GM21576 (cell line): ENCODE measurements at regions not wholly inside any gene's neighbourhood (a gene's known extent, or its start where the extent isn't known, plus 50 kb on each side); places are given as distances from the start of the nearest gene placed in this dataset.
A peak's percentile ranks its signal among the peaks of the same experiment; 100 is the strongest.
"Not testable (repeated sequence)": the region's sequence is repeated elsewhere in the genome, so short reads cannot be mapped to it uniquely, and the experiment has no call there.

ENCODE experiments used
- ATAC-seq: cut with Tn5 transposase; IDR thresholded peaks from one replicate; pipeline ENCODE4 v1.9.1; 2021; ENCODE audit warnings: mild to moderate bottlenecking, moderate library complexity; ENCODE audit not compliant: unreplicated experiment

DNA sequence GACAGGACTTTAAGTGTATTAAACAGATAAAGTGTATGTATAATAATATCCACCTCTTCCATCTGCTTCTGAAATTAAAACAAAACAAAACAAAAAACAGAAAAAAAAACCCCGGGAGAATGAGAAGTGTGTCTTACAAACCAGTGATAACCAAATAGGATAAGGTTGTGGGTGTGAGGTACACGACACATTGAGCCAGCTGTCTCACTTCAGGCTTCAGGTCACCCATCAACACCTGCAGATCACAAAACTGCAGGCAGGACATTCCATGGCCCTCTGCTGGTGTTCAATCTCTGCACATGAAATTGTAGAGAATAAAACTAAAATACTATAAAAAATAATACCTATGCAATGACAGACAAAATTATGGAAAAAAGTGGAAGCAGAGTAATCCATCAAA is 339.9 kb downstream of the SFMBT2 start:
- no peak for ATAC-seq

DNA sequence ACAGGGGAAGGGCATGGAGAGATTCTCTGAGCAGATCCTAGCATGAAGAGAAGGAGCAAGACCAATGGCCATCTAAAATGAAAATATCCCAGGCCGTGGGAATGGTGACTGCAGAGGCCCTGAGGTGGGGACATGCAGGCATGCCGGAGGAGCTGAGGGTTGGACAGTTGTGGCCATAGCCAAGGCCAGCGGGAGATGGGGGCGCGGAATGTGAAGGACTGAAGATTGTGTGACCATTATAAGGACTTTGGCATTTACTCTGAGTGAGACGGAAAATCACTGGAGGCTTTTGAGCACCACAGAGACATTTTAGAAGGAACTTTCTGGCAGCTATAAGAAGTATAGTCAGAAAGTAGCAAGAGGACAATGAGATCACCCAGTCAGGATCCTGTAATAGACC is 341.1 kb downstream of the SFMBT2 start:
- ATAC-seq = no peak

DNA sequence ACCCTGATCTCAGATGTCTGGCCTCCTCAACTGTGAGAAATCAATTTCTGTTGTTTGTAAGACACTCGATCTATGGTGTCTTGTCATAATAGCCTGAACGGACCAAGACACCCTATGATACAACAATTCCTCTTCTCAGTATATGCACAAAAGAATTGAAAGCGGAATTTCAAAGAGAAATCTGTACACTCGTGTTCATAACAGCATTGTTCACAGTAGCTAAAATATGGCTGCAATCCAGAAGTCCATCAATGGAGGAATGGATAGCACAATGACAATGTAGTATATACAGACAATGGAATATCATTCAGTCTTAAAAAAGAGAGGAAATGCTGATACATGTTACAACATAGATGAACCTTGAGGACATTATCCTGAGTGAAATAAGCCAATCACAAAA is 354.6 kb downstream of the SFMBT2 start:
- no peak for ATAC-seq

DNA sequence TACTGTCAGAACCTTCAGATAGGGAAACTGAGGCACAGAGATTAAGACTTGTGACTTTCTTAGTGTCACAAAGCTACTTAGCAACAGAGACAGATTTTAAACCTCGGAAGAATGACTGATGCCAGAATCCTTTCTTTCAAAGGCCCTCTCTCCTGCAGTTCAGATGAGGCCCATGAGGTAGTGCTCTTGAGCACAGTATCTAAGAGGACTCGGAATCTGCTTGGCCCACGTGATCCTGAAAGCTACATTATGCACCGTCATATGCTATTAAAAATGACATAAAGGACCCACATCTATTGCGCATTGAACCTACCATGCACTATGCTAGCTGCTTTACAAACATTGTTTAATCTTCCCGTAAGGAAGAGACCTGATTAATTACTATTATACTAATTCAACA is 355.9 kb downstream of the SFMBT2 start:
- no peak for ATAC-seq

DNA sequence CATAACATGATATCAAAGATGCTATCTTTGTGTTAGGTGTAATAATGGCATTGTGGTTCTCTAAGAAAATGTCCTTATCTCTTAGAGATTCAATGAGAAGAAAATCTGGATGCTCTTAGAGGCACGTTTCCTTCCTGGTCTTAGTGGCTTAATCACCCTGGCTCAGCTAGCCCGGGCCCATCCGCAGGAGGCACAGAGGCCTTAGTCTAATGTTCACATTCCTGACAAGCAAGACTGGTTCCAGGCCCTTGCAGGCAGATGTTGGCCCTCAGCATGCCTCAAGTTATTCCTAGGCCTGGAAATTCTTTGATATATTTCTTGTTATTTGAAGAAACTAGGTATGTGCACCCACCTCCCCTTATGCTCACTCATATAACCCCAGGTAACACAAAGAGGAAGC is 357.6 kb downstream of the SFMBT2 start:
- no peak for ATAC-seq

DNA sequence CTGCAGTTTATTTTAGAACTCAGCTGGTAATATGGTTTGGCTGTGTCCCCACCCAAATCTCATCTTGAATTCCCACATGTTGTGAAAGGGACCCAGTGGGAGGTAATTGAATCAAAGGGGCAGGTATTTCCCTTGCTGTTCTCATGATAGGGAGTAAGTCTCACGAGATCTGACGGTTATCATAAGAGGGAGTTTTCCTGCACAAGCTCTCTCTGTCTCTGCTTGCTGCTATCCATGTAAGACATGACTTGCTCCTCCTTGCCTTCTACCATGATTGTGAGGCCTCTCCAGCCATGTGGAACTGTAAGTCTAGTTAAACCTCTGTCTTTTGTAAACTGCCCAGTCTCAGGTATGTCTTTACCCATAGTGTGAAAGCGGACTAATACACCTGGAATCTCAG is 360.8 kb downstream of the SFMBT2 start:
- ATAC-seq = not testable (repeated sequence)

DNA sequence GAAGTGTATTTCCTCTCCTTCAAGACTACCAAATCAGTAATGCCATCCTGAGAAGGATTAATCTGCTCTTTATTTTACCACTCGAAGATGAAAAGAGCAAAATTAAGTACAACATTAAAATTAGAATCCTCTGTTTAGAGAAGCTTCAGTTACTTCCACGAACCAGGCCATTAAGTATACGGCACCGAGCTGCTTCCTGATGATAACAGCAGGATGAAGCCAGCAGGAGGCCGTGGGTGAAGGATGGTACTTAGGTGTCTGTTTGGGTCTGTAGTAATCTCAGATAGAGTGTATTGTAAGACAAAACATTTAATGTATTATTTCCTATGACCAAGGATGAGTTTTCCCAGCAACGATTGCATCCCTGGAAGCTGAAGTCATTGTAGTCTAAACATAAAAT is 362.8 kb downstream of the SFMBT2 start:
- no peak for ATAC-seq

DNA sequence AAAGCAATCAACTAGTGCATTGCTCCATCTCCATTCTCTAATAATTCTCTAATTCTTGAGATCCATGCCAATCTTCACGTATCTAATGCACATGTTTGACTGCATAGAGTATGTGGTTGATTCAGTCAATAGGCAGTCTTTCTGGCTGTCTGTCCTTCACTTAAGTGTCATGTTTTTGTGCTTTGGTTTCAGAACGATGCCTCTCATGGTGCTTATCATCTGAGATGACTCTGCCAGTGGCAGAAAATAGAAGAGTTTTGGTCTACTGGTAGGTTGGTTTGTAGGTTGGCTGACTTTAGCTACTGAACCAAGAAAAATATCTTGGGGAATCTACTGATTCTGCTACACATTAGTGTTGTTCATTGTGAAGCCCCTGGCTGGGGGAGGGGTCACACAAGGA is 364.2 kb downstream of the SFMBT2 start:
- peak; percentile 44 for ATAC-seq

DNA sequence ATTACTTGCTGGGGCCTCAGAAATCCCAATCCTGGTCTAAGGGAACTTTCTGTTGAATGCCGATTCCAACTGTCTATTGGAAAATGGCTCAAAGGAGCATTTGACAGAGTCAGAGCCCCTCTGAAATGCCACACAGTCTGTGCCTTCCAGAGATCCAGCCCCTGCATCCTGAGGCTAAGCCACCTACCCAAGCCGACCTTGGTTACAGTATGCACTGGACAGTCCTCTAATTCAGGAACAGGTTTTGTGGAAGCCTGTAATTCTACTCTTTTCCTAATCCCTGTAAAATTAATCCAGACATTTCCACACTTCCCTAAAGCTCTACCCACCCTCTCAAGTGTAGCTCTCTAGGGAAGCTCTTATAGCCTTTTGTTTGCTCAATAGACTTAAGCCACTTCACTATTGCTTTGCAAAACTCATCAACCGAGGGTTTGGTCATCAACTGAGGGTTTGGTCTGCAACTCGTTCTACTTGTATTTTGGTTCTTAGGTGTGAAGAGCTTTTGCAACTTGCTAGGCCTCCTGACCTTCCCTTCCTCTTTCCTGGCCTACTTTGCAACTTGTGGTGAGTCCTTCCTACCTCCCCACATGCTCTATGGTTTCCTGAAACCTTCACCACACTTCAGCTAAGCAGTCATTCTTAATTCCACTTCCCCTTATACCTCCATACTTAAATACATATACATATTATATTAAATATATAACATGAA is 364.8 kb downstream of the SFMBT2 start:
- ATAC-seq = peak; percentile 90

DNA sequence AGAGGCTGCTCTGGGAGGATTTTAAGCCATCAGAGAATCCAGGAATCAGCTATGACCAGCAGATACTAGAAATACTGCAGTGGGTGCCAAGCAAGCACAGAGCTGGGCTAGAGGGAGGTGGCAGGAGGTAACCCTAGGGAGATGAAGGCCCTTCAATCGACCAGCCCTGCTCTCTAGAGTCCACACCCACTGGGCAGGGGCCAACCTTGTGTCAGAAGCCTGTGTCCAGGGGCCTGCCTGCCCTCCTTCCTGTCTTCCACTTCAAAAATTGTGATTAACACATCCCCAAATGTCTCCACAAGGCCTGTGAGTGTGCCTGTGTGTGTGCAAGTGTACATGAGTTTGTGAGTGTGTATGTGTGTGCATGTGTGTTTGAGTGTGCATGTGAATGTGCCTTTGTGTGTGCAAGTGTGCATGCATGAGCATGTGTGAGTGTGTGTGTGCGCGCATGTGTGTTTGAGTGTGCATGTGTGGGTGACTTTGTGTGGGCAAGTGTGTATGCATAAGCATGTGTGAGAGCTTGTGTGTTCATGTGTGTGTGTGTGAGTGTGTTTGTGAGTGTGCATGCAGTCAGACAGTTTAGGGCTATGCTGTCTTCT is 367.7 kb downstream of the SFMBT2 start:
- ATAC-seq = no peak

DNA sequence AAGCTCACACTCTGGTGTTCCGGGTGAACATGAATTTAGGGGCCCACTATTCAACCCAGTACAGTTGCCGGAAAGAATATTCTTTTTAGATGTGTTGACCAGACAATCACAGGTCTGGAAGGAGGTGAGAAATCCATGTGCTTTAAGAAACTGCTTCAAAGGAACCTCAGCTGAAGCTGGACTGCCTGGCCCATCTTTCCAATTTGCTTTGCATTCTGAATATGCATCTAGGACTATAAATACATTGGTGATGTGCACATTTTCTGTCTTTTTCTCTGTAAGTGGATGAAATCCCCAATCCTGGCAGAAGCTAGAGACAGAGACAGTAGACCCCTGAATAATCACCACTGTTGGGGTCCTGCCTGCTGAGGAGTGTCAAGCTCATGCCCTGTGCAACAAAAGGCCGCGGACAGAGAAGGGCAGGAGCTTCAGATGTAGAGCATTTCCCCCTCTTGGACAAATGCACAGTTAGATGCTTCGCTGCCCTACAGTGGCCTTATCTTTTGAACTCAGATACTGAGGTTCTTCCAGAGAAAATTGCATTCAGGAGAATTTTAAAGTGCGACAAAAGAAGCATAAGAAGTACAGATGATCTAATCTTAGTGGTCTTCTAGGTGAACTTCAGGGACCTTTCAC is 368.3 kb downstream of the SFMBT2 start:
- ATAC-seq = no peak

DNA sequence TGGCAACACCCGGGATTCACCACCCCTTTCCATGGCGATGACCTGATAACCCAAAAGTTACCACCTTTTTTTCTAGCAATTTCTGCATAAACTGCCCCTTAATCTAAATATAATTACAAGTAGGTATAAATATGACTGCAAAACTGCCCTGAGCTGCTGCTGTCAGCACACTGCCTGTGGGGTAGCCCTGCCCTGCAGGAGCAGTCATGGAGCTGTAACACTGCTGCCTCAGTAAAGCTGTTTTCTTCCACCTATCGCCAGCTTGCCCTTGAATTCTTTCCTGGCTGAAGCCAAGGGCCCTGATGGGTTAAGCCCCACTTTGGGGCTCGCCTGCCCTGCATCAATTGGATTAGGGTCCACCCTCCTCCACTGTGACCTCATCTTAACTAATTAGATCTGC is 368.8 kb downstream of the SFMBT2 start:
- ATAC-seq = no peak

DNA sequence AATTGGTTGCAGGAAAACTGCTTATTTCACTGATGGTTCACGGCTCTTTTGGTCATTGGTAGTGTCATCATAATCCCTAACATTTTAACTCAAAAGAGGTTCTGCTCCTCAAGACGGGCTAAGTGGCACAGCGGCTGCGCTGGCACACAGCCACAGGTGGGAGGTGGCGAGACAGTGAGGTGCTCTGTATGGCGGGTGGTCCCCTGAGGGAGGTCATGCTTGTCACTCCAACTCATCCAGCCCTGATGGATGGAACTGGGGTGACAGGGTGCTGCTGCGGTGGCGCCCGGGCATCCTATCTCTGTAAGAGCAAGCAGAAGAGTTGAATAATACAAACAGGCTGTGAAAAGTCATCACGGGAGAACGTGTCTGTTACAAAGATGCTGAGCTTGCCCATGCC is 370.2 kb downstream of the SFMBT2 start:
- ATAC-seq = no peak

DNA sequence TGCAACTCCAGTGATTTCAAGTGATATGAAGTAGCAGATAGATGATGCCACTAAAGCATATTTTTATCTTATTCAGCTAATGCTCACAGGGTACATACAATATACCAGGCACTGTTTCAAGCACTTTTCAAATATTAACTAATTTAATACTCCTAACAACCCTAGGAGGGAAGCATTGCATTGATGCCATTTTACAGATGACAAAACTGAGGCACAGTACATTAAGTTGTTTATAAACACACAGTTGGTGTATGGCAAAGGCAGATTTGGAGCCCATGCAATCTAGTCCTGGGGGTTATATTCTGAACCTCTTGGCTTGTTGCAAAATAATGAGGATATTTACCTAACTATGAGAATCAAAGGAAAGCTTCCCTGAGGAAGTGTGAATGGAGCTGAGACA is 371.0 kb downstream of the SFMBT2 start:
- ATAC-seq = no peak

DNA sequence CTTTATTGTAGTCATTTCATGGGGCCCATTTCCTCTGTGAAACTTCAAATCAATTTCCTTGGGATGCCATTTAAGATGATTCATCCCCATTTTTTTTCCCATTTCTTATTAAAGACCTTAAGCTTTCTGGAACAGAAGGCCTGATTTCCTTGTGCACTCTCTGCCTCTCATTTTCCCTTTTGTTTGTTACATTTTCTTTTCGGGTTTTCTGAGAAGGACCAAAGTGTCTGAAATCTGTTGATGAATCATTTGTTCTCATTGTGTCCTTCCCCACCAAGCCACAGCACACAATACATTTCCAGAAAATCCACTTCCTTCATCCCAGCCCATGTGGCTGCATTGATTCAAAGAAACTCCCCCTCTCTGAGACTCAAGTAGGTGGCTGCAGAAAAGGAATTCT is 372.4 kb downstream of the SFMBT2 start:
- ATAC-seq = no peak

DNA sequence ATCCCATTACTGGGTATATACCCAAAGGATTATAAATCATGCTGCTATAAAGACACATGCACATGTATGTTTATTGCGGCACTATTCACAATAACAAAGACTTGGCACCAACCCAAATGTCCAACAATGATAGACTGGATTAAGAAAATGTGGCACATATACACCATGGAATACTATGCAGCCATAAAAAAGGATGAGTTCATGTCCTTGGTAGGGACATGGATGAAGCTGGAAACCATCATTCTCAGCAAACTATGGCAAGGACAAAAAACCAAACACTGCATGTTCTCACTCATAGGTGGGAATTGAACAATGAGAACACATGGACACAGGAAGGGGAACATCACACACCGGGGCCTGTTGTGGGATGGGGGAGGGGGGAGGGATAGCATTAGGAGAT is 373.4 kb downstream of the SFMBT2 start:
- not testable (repeated sequence) for ATAC-seq

DNA sequence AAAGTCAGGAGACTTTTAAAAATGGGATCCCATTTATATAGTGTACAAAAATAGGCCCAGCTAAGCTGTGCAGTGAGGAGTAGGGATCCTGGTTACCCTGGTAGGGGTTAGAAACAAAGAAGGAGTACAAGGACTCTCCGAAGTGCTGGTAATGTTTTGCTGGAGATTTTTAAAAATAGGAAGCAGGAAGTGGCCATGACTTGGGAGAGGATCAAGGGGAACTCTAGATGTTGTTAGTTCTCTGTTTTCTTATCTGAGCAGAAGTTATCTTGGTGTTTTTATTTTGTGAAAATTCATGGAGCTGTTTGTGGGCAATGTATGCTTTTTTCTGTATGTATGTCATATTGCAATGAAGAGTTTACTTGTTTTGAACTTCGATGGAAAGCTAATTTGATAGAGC is 373.9 kb downstream of the SFMBT2 start:
- no peak for ATAC-seq

DNA sequence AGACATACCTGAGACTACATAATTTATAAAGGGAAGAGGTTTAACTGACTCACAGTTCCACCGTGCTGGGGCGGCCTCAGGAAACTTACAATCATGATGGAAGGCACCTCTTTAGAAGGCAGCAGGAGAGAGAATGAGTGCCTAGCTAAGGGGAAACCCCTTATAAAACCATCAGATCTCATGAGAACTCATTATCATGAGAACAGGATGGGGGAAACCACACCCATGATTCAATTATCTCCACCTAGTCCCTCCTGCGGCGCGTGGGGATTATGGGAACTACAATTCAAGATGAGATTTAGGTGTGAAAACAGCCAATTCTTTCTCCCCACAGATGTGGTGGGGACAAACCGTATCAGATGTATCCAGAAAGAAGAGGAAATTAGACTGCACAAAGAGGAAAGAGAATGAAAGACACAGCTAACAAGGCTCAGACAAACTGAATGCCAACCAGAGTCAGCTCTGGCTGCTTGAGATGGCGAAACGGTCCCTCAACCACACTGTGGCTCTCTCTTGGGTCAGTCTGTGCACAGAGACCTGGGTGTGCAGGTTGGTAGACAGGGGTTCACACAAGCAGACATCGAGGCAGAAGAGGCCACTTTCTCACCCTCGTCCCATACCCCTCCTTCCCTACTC is 375.6 kb downstream of the SFMBT2 start:
- no peak for ATAC-seq

DNA sequence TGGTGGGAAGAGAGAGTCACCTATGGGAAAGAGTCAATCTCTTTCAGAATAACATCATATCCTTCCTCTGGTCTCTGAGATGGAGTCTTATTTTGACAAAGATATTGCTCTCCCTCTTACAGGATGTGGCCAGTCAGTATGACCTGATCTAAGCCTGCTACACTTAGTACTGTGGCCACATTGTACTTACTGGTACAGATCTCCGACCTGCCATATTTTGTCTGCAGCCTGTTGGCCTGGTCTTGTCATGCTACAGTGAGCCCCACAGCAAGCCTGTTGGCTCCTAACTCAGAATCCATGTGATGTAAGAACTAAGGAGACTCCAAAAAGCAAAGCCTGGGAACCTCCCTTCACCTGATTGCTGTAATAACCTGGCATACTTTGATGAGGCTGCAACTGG is 377.8 kb downstream of the SFMBT2 start:
- no peak for ATAC-seq

DNA sequence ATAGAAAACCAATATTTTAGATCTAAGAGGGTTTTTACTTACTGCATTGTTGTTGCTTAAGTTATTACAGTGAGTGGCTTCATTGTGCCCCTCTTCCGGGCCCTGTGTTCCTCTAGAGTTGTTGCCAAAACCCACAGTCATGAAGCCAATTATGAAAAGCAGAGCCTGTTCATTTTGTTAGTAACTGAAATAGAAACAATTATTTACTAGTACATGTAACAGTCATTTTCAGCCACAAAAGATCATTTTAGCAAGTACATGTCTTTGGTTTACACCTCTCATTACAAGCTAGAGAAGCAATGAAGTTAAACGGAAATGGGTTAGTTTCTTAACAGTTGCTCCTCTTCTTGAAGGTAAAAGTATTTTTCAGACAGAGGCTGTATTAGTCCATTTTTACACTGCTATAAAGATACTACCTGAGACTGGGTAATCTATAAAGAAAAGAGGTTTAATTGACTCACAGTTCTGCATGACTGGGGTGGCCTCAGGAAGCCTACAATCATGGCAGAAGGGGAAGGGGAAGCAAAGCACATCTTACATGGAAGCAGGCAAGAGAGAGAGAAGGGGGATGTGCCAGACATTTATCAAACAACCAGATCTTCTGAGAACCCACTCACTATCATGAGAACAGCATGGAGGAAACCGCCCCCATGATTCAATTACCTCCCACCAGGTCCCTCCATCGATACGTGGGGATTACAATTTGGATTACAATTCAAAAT is 380.5 kb downstream of the SFMBT2 start:
- no peak for ATAC-seq

DNA sequence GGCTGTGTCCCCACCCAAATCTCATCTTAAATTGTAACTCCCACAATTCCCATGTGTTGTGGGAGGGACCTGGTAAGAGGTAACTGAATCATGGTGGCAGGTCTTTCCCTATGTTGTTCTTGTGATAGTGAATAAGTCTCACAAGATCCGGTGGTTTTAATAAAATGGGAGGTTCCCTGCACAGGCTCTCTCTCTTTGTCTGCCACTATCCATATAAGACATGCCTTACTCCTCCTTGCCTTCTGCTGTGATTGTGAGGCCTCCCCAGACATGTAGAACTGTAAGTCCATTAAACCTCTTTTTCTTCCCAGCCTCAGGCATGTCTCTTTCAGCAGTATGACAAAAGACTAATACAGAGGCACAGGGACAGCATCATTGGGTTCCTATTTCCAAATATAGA is 381.2 kb downstream of the SFMBT2 start:
- ATAC-seq = no peak
